OCI-LY7 (cell line): ENCODE measurements at regions not wholly inside any gene's neighbourhood (a gene's known extent, or its start where the extent isn't known, plus 50 kb on each side); places are given as distances from the start of the nearest gene placed in this dataset.

Experiments
- BruUV-seq: library from RNA; stranded (reverse); fragments of 400-500 nt; replicated peaks from 2 replicates; lab custom pipeline; 2021; lab: Mats Ljungman, UMichigan
- CTCF ChIA-PET: fragments of 300-600 bp; sonication (Branson Sonifier 250); formaldehyde crosslinking; loops from one replicate; lab custom pipeline; 2022; ENCODE audit warnings: antibody characterized with exemption; ENCODE audit not compliant: unreplicated experiment; lab: Charles Lee
- POLR2A ChIA-PET: fragments of 300-600 bp; sonication (Branson Sonifier 250); formaldehyde crosslinking; loops from one replicate; lab custom pipeline; 2022; ENCODE audit warnings: antibody characterized with exemption; lab: Charles Lee
- DNase-seq: peaks from one replicate; pipeline ENCODE4 v3.0.0-alpha.2; 2015; ENCODE audit warnings: low spot score
- H2AFZ ChIP-seq: fragments of 200-600 bp; sonication (generic), shearing (Covaris generic); 2 replicates; pipeline ENCODE4 v1.6.1; 2014; ENCODE audit warnings: mild to moderate bottlenecking, antibody characterized with exemption, low read length, moderate library complexity
- H3K27ac ChIP-seq: fragments of 200-600 bp; sonication (generic); 2 replicates; pipeline ENCODE4 v1.5.1; 2014; ENCODE audit warnings: mixed run types, low read depth, mild to moderate bottlenecking, moderate library complexity, low read length, inconsistent platforms; ENCODE audit not compliant: poor library complexity, severe bottlenecking
- H3K36me3 ChIP-seq: fragments of 200-600 bp; sonication (generic); 2 replicates; pipeline ENCODE4 v1.6.1; 2014; ENCODE audit warnings: mild to moderate bottlenecking, antibody characterized with exemption, low read length, moderate library complexity, mixed read lengths; ENCODE audit not compliant: insufficient read depth
- H3K4me1 ChIP-seq: fragments of 200-600 bp; sonication (generic); 2 replicates; pipeline ENCODE4 v1.5.1; 2014; ENCODE audit warnings: mild to moderate bottlenecking, low read length; ENCODE audit not compliant: insufficient read depth, poor library complexity, severe bottlenecking
- H3K4me2 ChIP-seq: fragments of 200-600 bp; sonication (generic); 2 replicates; pipeline ENCODE4 v1.6.1; 2014; ENCODE audit warnings: mild to moderate bottlenecking, low read length
- H3K4me3 ChIP-seq: fragments of 200-600 bp; sonication (generic); 2 replicates; pipeline ENCODE4 v1.5.1; 2014; ENCODE audit warnings: mild to moderate bottlenecking, low read depth, low read length; ENCODE audit not compliant: poor library complexity, severe bottlenecking
- H3K79me2 ChIP-seq: fragments of 200-600 bp; sonication (generic); 2 replicates; pipeline ENCODE4 v1.6.1; 2016; ENCODE audit warnings: low read depth, mild to moderate bottlenecking, low read length, moderate library complexity, mixed read lengths; ENCODE audit not compliant: insufficient read depth
- H3K9me2 ChIP-seq: fragments of 200-600 bp; sonication (generic); 2 replicates; pipeline ENCODE4 v1.6.1; 2016; ENCODE audit warnings: mild to moderate bottlenecking, low read length, mixed read lengths; ENCODE audit not compliant: insufficient read depth
- H3K9me3 ChIP-seq: fragments of 200-600 bp; sonication (generic); 2 replicates; pipeline ENCODE4 v1.6.1; 2014; ENCODE audit warnings: mild to moderate bottlenecking, mixed run types, low read length, mixed read lengths
- H4K20me1 ChIP-seq: fragments of 200-600 bp; sonication (generic); 2 replicates; pipeline ENCODE4 v1.6.1; 2014; ENCODE audit warnings: mild to moderate bottlenecking, antibody characterized with exemption, low read length, moderate library complexity, mixed read lengths; ENCODE audit not compliant: insufficient read depth
- EZH2phosphoT487 ChIP-seq: fragments of 200-600 bp; sonication (generic); IDR thresholded peaks from 2 replicates; pipeline ENCODE4 v1.6.1; 2018; ENCODE audit warnings: low read depth, borderline replicate concordance, mild to moderate bottlenecking, mixed run types, antibody characterized with exemption, low read length, moderate library complexity, mixed read lengths
- intact Hi-C: fragments of 100-400 bp; cut with micrococcal nuclease; formaldehyde crosslinking; loops from one replicate; pipeline ENCODE4 v1.10.0; 2022; ENCODE audit not compliant: unreplicated experiment
- TF ChIP-seq, protein P1 (sequence below): fragments of 200-600 bp; sonication (generic); conservative IDR thresholded peaks from 2 replicates; pipeline ENCODE4 v1.5.1; 2014; ENCODE audit warnings: mild to moderate bottlenecking, antibody characterized with exemption, low read length, moderate library complexity, mixed read lengths

DNA sequence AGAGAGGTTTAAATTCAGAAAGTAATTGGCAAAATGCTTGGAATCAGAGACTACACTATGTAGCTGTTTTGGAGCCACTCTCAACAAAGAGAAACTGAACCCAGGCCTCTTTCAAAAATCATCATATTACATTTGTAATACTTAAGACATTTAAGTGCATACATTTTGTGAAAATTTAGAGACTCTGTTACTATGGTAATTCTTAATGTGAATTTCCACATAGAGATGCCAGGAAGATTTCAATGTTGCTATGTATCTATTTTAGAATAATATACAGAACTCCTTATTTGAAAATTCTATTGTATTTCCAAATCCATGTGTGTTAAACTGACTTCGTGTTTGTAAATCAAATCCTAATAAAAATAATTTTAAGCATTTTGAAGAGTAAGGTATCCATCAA lies 1260.9 kb upstream of the C9orf72 start:
- H3K79me2 ChIP-seq = no peaks in the 10 kb centered on the region
- TF ChIP-seq EZH2phosphoT487 = no peak
- TF ChIP-seq, protein P1, sequence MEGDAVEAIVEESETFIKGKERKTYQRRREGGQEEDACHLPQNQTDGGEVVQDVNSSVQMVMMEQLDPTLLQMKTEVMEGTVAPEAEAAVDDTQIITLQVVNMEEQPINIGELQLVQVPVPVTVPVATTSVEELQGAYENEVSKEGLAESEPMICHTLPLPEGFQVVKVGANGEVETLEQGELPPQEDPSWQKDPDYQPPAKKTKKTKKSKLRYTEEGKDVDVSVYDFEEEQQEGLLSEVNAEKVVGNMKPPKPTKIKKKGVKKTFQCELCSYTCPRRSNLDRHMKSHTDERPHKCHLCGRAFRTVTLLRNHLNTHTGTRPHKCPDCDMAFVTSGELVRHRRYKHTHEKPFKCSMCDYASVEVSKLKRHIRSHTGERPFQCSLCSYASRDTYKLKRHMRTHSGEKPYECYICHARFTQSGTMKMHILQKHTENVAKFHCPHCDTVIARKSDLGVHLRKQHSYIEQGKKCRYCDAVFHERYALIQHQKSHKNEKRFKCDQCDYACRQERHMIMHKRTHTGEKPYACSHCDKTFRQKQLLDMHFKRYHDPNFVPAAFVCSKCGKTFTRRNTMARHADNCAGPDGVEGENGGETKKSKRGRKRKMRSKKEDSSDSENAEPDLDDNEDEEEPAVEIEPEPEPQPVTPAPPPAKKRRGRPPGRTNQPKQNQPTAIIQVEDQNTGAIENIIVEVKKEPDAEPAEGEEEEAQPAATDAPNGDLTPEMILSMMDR = no peak
- H3K9me2 ChIP-seq = no peaks in the 10 kb centered on the region
- no peak for DNase-seq
- H3K4me1 ChIP-seq = no peaks in the 10 kb centered on the region
- H3K4me2 ChIP-seq = no peak overlapping the region
- no peaks in the 10 kb centered on the region for H3K36me3 ChIP-seq
- ChIA-PET CTCF (no interaction called here), POLR2A (no interaction called here)
- H3K27ac ChIP-seq = no peak overlapping the region
- intact Hi-C loops = no loop called here
- H2AFZ ChIP-seq = no peak overlapping the region
- no peak overlapping the region for H3K4me3 ChIP-seq
- no peaks in the 10 kb centered on the region for H4K20me1 ChIP-seq
- BruUV-seq = no TSS peak
- H3K9me3 ChIP-seq = no peaks in the 10 kb centered on the region

DNA sequence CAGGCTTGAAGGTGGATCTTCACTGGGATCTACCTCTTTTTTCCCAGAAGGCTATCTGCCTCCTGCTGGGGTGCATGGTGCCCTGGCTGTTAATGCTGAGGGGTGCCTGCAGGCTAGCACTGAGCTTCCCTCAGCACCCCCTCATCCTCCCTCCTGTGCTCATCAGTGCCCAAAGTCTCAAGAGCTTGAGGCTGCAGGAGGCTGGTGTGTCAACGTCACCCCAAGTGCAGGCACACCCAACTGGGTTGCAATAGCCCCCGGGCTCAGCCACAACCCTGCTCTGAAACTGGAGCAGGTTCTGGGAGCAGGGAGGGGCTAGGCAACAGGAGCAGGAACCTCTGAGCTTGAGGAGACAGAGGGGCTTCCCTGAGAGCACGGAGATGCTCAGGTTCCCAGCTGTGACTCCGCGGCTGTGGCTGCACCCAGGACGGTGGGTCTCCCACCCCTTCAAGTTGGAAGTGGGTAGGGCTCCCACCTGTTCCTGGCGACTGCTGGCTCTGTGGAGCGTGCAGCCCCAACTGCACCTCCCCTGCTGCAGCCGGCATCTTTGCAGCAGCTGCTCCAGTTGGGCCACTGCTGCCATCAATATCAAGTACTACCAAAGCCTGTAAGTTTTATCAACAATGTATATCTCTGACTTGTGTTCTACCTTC lies 1266.6 kb upstream of the C9orf72 start:
- no peak overlapping the region for H3K27ac ChIP-seq
- H3K4me1 ChIP-seq = no peaks in the 10 kb centered on the region
- H3K9me2 ChIP-seq = no peaks in the 10 kb centered on the region
- TF ChIP-seq EZH2phosphoT487 = no peak
- TF ChIP-seq, protein P1 = no peak
- H3K4me2 ChIP-seq = no peak overlapping the region
- DNase-seq = no peak
- BruUV-seq = no TSS peak
- no peaks in the 10 kb centered on the region for H3K9me3 ChIP-seq
- ChIA-PET POLR2A (interaction anchor here (0.6 kb wide), 1 partner anchor 32 kb away, joined by 3 read pairs; no protein-coding TSS in a partner anchor), CTCF (no interaction called here)
- no peak overlapping the region for H2AFZ ChIP-seq
- H4K20me1 ChIP-seq = no peaks in the 10 kb centered on the region
- H3K79me2 ChIP-seq = no peaks in the 10 kb centered on the region
- no peak overlapping the region for H3K4me3 ChIP-seq
- no peaks in the 10 kb centered on the region for H3K36me3 ChIP-seq
- intact Hi-C loops = no loop called here

DNA sequence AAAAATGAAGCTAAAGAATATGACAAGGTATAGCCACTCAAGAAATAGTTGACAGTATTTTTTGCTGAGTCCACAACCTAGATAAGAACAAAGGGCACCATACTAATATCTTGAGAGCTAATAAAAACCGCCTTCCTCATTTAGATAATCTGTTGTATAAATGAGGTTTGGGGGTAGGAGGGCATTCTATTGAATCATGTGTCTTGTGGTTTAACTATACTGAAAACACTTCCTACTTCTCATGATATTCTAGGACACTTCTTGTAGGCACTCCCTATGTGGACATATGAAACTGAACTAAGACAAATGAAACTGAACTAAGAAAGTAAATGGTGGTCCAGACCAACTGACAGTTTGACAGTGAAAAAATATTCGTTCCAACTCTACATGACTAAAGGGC lies 1268.5 kb upstream of the C9orf72 start:
- no peak for DNase-seq
- no peaks in the 10 kb centered on the region for H3K9me2 ChIP-seq
- no peaks in the 10 kb centered on the region for H3K79me2 ChIP-seq
- intact Hi-C loops = no loop called here
- H2AFZ ChIP-seq = no peak overlapping the region
- no peak for TF ChIP-seq EZH2phosphoT487
- TF ChIP-seq, protein P1 = no peak
- ChIA-PET POLR2A (interaction anchor here (0.7 kb wide), 1 partner anchor 9 kb away, joined by 3 read pairs; no protein-coding TSS in a partner anchor), CTCF (no interaction called here)
- H3K4me2 ChIP-seq = no peak overlapping the region
- H3K4me3 ChIP-seq = no peak overlapping the region
- no peak overlapping the region for H3K27ac ChIP-seq
- no TSS peak for BruUV-seq
- H3K4me1 ChIP-seq = no peaks in the 10 kb centered on the region
- H3K36me3 ChIP-seq = no peaks in the 10 kb centered on the region
- H4K20me1 ChIP-seq = no peaks in the 10 kb centered on the region
- H3K9me3 ChIP-seq = no peaks in the 10 kb centered on the region
